ENCODE measurements at regions not wholly inside any gene's neighbourhood (a gene's known extent, or its start where the extent isn't known, plus 50 kb on each side); places are given as distances from the start of the nearest gene placed in this dataset.

GRCh38 chr5:38113880-38114279, 144.5 kb upstream of the EGFLAM start:
- DNase-seq (no peak), ATAC-seq (no peak)
- Histone ChIP-seq H3K27ac (no peak overlapping the region), H3K36me3 (no peaks in the 10 kb centered on the region), H3K9me3 (no peaks in the 10 kb centered on the region), H3K4me1 (peaks cover 9 to 23% of the 10 kb centered on the region in 2 donors), H3K4me3 (no peak overlapping the region), H3K27me3 (no peaks in the 10 kb centered on the region)
- in situ Hi-C loops (cut with MboI; ENCODE audit: low sequenced_read_pairs in 4 of 4): no loop called here
- TF ChIP-seq POLR2A (IDR thresholded peaks at IDR 0.05) (no peak), CTCF (IDR thresholded peaks at IDR 0.05 in 4 of 5, conservative IDR thresholded peaks at IDR 0.05 in 1 of 5) (no peak)
- intact Hi-C loops (cut with DNase I; ENCODE audit: low total_unique reads): no loop called here

GRCh38 chr5:38113456-38113855, 144.9 kb upstream of the EGFLAM start:
- Histone ChIP-seq H3K4me3 (no peak overlapping the region), H3K9me3 (no peaks in the 10 kb centered on the region), H3K27ac (peak overlapping the region; percentile 21 to 69 (median 54)), H3K4me1 (peaks cover 9 to 23% of the 10 kb centered on the region in 2 donors), H3K27me3 (no peaks in the 10 kb centered on the region), H3K36me3 (no peaks in the 10 kb centered on the region)
- no peak for TF ChIP-seq POLR2A (IDR thresholded peaks at IDR 0.05)
- in situ Hi-C loops (cut with MboI; ENCODE audit: low sequenced_read_pairs in 4 of 4): no loop called here
- intact Hi-C loops (cut with DNase I; ENCODE audit: low total_unique reads): no loop called here
- DNase-seq: no peak
- ATAC-seq: no peak

GRCh38 chr5:38112938-38113337, 145.4 kb upstream of the EGFLAM start:
- in situ Hi-C loops (cut with MboI; ENCODE audit: low sequenced_read_pairs in 4 of 4): no loop called here
- peak; percentile 95 to 97 for ATAC-seq

GRCh38 chr5:38110130-38110529, 148.2 kb upstream of the EGFLAM start:
- in situ Hi-C loops (cut with MboI; ENCODE audit: low sequenced_read_pairs in 4 of 4) (no loop called here), intact Hi-C loops (cut with DNase I; ENCODE audit: low total_unique reads) (no loop called here)
- Histone ChIP-seq H3K27me3 (no peaks in the 10 kb centered on the region), H3K36me3 (no peaks in the 10 kb centered on the region), H3K27ac (no peak overlapping the region), H3K4me1 (peaks cover 9 to 23% of the 10 kb centered on the region in 2 donors), H3K4me3 (no peak overlapping the region), H3K9me3 (no peaks in the 10 kb centered on the region)
- TF ChIP-seq POLR2A (IDR thresholded peaks at IDR 0.05) (no peak), CTCF (IDR thresholded peaks at IDR 0.05 in 4 of 5, conservative IDR thresholded peaks at IDR 0.05 in 1 of 5) (no peak)
- DNase-seq: no peak
- ATAC-seq: no peak

More at GRCh38 chr5:38112938-38113337, 145.4 kb upstream of the EGFLAM start:
- Histone ChIP-seq H3K27me3 (no peaks in the 10 kb centered on the region), H3K4me1 (peaks cover 9 to 23% of the 10 kb centered on the region in 2 donors), H3K9me3 (no peaks in the 10 kb centered on the region), H3K36me3 (no peaks in the 10 kb centered on the region), H3K4me3 (no peak overlapping the region), H3K27ac (peak overlapping the region; percentile 21 to 69 (median 54))
- TF ChIP-seq CTCF (IDR thresholded peaks at IDR 0.05 in 4 of 5, conservative IDR thresholded peaks at IDR 0.05 in 1 of 5) (no peak), POLR2A (IDR thresholded peaks at IDR 0.05) (no peak)
- intact Hi-C loops (cut with DNase I; ENCODE audit: low total_unique reads): no loop called here
- DNase-seq: no peak

- ATAC-seq (no peak), DNase-seq (no peak)
- Histone ChIP-seq H3K9me3 (no peaks in the 10 kb centered on the region), H3K27me3 (no peaks in the 10 kb centered on the region), H3K27ac (no peak overlapping the region), H3K36me3 (no peaks in the 10 kb centered on the region), H3K4me3 (no peak overlapping the region), H3K4me1 (peaks cover 0 to 6% of the 10 kb centered on the region in 2 donors)
- intact Hi-C loops (cut with DNase I; ENCODE audit: low total_unique reads) (no loop called here), in situ Hi-C loops (cut with MboI; ENCODE audit: low sequenced_read_pairs in 4 of 4) (no loop called here)
- TF ChIP-seq POLR2A (IDR thresholded peaks at IDR 0.05): no peak
- no peak for TF ChIP-seq CTCF (IDR thresholded peaks at IDR 0.05 in 4 of 5, conservative IDR thresholded peaks at IDR 0.05 in 1 of 5)
These were observed 151.3 kb upstream of the EGFLAM start for GRCh38 chr5:38107096-38107495.

All from gastrocnemius medialis (tissue), 4 donors.